ENCODE measurements at regions not wholly inside any gene's neighbourhood (a gene's known extent, or its start where the extent isn't known, plus 50 kb on each side); places are given as distances from the start of the nearest gene placed in this dataset.

DNA sequence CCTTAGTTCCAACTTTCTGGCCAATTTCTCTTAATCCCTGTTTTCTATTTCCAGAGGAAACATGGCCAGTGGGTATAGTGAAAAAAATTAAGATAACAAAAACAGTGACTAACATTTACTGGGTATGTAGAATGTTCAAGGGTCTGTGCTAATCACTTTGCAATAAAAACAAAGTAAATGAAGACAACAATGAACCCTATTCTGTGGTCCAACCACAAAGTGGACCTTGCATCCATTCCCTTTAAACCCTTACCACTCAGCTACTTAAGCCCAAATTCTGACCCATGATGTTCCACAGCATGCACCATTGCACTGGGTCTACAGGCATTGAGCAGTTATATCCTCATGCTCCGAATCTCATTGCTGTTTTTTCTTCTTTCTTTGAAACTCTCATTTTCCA lies 179.9 kb upstream of the PRKCQ start:
- TF ChIP-seq EZH2 (IDR thresholded peaks at IDR 0.05; ENCODE audit: insufficient read depth, poor library complexity, severe bottlenecking) (no peak), EZH2phosphoT487 (IDR thresholded peaks at IDR 0.05; ENCODE audit: insufficient read depth, low read depth) (no peak)
